H9 (cell line): ENCODE measurements at regions not wholly inside any gene's neighbourhood (a gene's known extent, or its start where the extent isn't known, plus 50 kb on each side); places are given as distances from the start of the nearest gene placed in this dataset.

ENCODE experiments used
- DNase-seq: peaks from one replicate; pipeline ENCODE4 v3.0.0-alpha.2; 2017
- H2AFZ ChIP-seq: one replicate; pipeline ENCODE4 v1.6.1; 2013; ENCODE audit warnings: mild to moderate bottlenecking, low read length, control low read depth, moderate library complexity
- H2AK5ac ChIP-seq: 2 replicates; pipeline ENCODE4 v1.6.1; 2013; ENCODE audit warnings: low read length, control low read depth, mixed read lengths; ENCODE audit not compliant: insufficient read length
- H2BK120ac ChIP-seq: one replicate; pipeline ENCODE4 v1.6.1; 2013; ENCODE audit warnings: low read depth, mild to moderate bottlenecking, low read length, control low read depth, inconsistent platforms; ENCODE audit not compliant: poor library complexity, severe bottlenecking
- H2BK12ac ChIP-seq: 2 replicates; pipeline ENCODE4 v1.6.1; 2013; ENCODE audit warnings: low read length, control low read depth, mixed read lengths, low read depth; ENCODE audit not compliant: insufficient read length
- H2BK15ac ChIP-seq: 2 replicates; pipeline ENCODE4 v1.6.1; 2013; ENCODE audit warnings: low read depth, low read length, control low read depth
- H2BK20ac ChIP-seq: one replicate; pipeline ENCODE4 v1.6.1; 2013; ENCODE audit warnings: low read depth, mild to moderate bottlenecking, low read length, control low read depth, inconsistent platforms; ENCODE audit not compliant: poor library complexity, severe bottlenecking
- H2BK5ac ChIP-seq: 2 replicates; pipeline ENCODE4 v1.6.1; 2013; ENCODE audit warnings: low read length, control low read depth, mixed read lengths; ENCODE audit not compliant: insufficient read length
- H3K14ac ChIP-seq: 2 replicates; pipeline ENCODE4 v1.6.1; 2013; ENCODE audit warnings: low read length, control low read depth; ENCODE audit not compliant: insufficient read depth
- H3K18ac ChIP-seq: 2 replicates; pipeline ENCODE4 v1.6.1; 2013; ENCODE audit warnings: low read depth, mild to moderate bottlenecking, mixed read lengths, low read length, control low read depth; ENCODE audit not compliant: insufficient read length
- H3K23ac ChIP-seq: 2 replicates; pipeline ENCODE4 v1.6.1; 2013; ENCODE audit warnings: low read length, control low read depth, mixed read lengths, low read depth; ENCODE audit not compliant: insufficient read length
- H3K23me2 ChIP-seq: 2 replicates; pipeline ENCODE4 v1.6.1; 2013; ENCODE audit warnings: low read depth, mild to moderate bottlenecking, mixed read lengths, low read length, control low read depth; ENCODE audit not compliant: insufficient read length, poor library complexity, severe bottlenecking
- H3K27ac ChIP-seq: 2 replicates; pipeline ENCODE4 v1.5.1; 2013; ENCODE audit warnings: low read length, control low read depth, mixed read lengths, low read depth; ENCODE audit not compliant: insufficient read length
- H3K27me3 ChIP-seq: 2 replicates; pipeline ENCODE4 v1.6.1; 2013; ENCODE audit warnings: low read length, control low read depth, inconsistent platforms; ENCODE audit not compliant: insufficient read depth
- H3K4ac ChIP-seq: 2 replicates; pipeline ENCODE4 v1.6.1; 2013; ENCODE audit warnings: low read depth, mild to moderate bottlenecking, control low read depth, inconsistent platforms, low read length, moderate library complexity
- H3K4me1 ChIP-seq: 2 replicates; pipeline ENCODE4 v1.6.1; 2013; ENCODE audit warnings: low read length, control low read depth, inconsistent platforms; ENCODE audit not compliant: insufficient read depth
- H3K4me2 ChIP-seq: 2 replicates; pipeline ENCODE4 v1.6.1; 2013; ENCODE audit warnings: low read length, control low read depth, mixed read lengths; ENCODE audit not compliant: insufficient read length, insufficient read depth
- H3K56ac ChIP-seq: 2 replicates; pipeline ENCODE4 v1.6.1; 2013; ENCODE audit warnings: low read depth, mild to moderate bottlenecking, mixed read lengths, low read length, control low read depth; ENCODE audit not compliant: insufficient read length
- H3K79me1 ChIP-seq: 2 replicates; pipeline ENCODE4 v1.6.1; 2013; ENCODE audit warnings: low read depth, mild to moderate bottlenecking, moderate library complexity, low read length, control low read depth, inconsistent platforms; ENCODE audit not compliant: insufficient read depth, poor library complexity, severe bottlenecking
- H3K79me2 ChIP-seq: 2 replicates; pipeline ENCODE4 v1.6.1; 2013; ENCODE audit warnings: low read length, control low read depth, inconsistent platforms; ENCODE audit not compliant: insufficient read depth
- H3K9ac ChIP-seq: 2 replicates; pipeline ENCODE4 v1.6.1; 2013; ENCODE audit warnings: low read length, control low read depth, mixed read lengths; ENCODE audit not compliant: insufficient read length; ENCODE audit errors: extremely low read depth
- H3K9me3 ChIP-seq: one replicate; pipeline ENCODE4 v1.6.1; 2013; ENCODE audit warnings: low read depth, low read length, inconsistent platforms; ENCODE audit not compliant: control insufficient read depth
- H3T11ph ChIP-seq: one replicate; pipeline ENCODE4 v1.6.1; 2013; ENCODE audit warnings: mild to moderate bottlenecking, low read length, control low read depth, inconsistent platforms
- H4K20me1 ChIP-seq: one replicate; pipeline ENCODE4 v1.6.1; 2013; ENCODE audit not compliant: control insufficient read depth, insufficient read length, insufficient read depth
- H4K5ac ChIP-seq: 2 replicates; pipeline ENCODE4 v1.6.1; 2013; ENCODE audit warnings: low read depth, mild to moderate bottlenecking, mixed read lengths, low read length, control low read depth; ENCODE audit not compliant: insufficient read length
- H4K8ac ChIP-seq: replicated peaks from 2 replicates; pipeline ENCODE4 v1.6.1; 2013; ENCODE audit warnings: low read length, control low read depth, mixed read lengths, low read depth; ENCODE audit not compliant: insufficient read length
- H4K91ac ChIP-seq: 2 replicates; pipeline ENCODE4 v1.6.1; 2013; ENCODE audit warnings: low read depth, mild to moderate bottlenecking, moderate library complexity, mixed read lengths, low read length, control low read depth; ENCODE audit not compliant: insufficient read length
- H3K27ac Mint-ChIP-seq, 3 experiments: 2 replicates in 2 of 3; 3 replicates in 1 of 3; pipeline ENCODE4 v1.8.0; 2020 to 2021; ENCODE audit warnings: mixed read lengths in 3 of 3, mild to moderate bottlenecking in 1 of 3, moderate library complexity in 1 of 3
- H3K27me3 Mint-ChIP-seq: 2 replicates; pipeline ENCODE4 v1.8.0; 2021; ENCODE audit warnings: low read depth, mild to moderate bottlenecking, moderate library complexity, mixed read lengths
- H3K36me3 Mint-ChIP-seq, 3 experiments: 2 replicates in 2 of 3; 3 replicates in 1 of 3; pipeline ENCODE4 v1.8.0; 2020 to 2021; ENCODE audit warnings: low read depth in 3 of 3, mixed read lengths in 3 of 3; ENCODE audit not compliant: insufficient read depth in 1 of 3
- H3K4me1 Mint-ChIP-seq, 2 experiments: 2 replicates each; pipeline ENCODE4 v1.8.0; 2020; ENCODE audit warnings: mixed read lengths in 2 of 2
- H3K4me3 Mint-ChIP-seq, 2 experiments: 2 replicates in 1 of 2; 3 replicates in 1 of 2; pipeline ENCODE4 v1.8.0; 2020 to 2021; ENCODE audit warnings: mild to moderate bottlenecking in 2 of 2, mixed read lengths in 2 of 2, moderate library complexity in 1 of 2
- H3K9me3 Mint-ChIP-seq, 2 experiments: 2 replicates in 1 of 2; 3 replicates in 1 of 2; pipeline ENCODE4 v1.8.0; 2020; ENCODE audit warnings: mild to moderate bottlenecking in 2 of 2, mixed read lengths in 2 of 2, moderate library complexity in 1 of 2
- CTCF ChIP-seq: fragments of 200-600 bp; sonication (generic); conservative IDR thresholded peaks from 3 replicates; pipeline ENCODE4 v1.8.0; 2021; ENCODE audit warnings: antibody characterized with exemption, mild to moderate bottlenecking
- WGBS: extraction: QIAGEN DNeasy Blood & Tissue Kit; methylation state at CpG from one replicate; pipeline ENCODE4 v1.1.7; 2013; ENCODE audit warnings: missing lambda C conversion rate, low lambda C conversion rate, mixed read lengths; ENCODE audit not compliant: insufficient read length; ENCODE audit errors: extremely low coverage; 5-methylcytosine and 5-hydroxymethylcytosine counted together

DNA sequence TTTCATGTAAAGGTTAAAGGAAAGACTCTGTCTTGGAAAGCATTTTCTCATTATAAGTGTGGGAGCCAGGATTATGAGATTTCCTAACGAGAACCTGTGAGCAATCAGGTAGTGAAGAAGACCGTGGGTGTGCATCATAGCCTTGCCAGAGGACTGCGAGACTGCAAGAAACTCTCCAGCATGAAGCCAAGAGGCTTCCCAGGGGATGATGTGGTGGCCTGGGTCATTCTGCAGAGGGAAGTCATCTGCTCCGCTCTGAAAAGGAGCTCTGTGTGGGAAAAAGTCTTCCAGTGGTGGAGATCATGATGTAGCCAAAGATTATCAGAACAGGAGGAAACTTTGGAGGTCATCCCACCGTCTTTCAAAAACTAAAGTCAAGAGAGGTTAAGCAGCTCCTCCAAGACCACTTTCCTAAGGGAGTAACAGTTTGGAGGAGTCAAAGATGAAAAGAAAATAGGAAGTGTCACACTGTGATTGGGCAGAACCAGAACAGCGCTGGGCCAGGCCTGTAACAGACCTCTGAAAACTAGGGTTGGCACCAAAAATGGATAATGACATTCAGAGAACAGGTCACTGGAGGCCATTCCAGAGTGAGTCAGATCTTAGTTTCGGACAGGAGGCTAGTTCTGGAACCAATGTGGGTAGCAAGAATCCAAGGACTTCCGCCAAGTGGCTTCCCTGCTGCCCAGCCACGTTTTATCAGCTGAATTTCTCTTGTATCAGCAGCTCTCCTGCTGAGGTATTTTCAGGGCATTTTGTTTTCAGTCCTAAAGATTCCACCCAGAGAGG, 113.0 kb downstream of the LRATD1 start:
- Histone ChIP-seq H3K23ac (no peak overlapping the region), H4K5ac (no peak overlapping the region), H4K8ac (no peak overlapping the region), H3K4me1 (no peaks in the 10 kb centered on the region), H3K4ac (no peak overlapping the region), H2BK15ac (no peak overlapping the region), H2AK5ac (no peak overlapping the region), H2BK120ac (no peak overlapping the region), H2AFZ (no peak overlapping the region), H3K79me1 (no peaks in the 10 kb centered on the region), H3K56ac (no peak overlapping the region), H3K9ac (no peak overlapping the region), H2BK20ac (no peak overlapping the region), H3T11ph (no peak overlapping the region), H3K27me3 (no peaks in the 10 kb centered on the region), H3K18ac (no peak overlapping the region), H3K23me2 (no peaks in the 10 kb centered on the region), H2BK12ac (no peak overlapping the region), H3K27ac (no peak overlapping the region), H3K14ac (no peak overlapping the region), H4K91ac (no peak overlapping the region), H3K4me2 (no peak overlapping the region), H2BK5ac (no peak overlapping the region), H3K79me2 (no peaks in the 10 kb centered on the region), H3K9me3 (peaks cover 5% of the 10 kb centered on the region), H4K20me1 (no peaks in the 10 kb centered on the region)
- Mint-ChIP-seq H3K4me3 (no peak overlapping the region), H3K36me3 (no peaks in the 10 kb centered on the region), H3K9me3 (no peaks in the 10 kb centered on the region; a peak in 1 of 5 replicates), H3K27me3 (no peaks in the 10 kb centered on the region), H3K4me1 (no peaks in the 10 kb centered on the region), H3K27ac (no peak overlapping the region)
- WGBS = no CpG with 5 or more reads among the region's 9 CpGs
- TF ChIP-seq CTCF = no peak
- no peak for DNase-seq
